DMS114 treated with DMSO at 0.1 percent for 48 hours (cell line): ENCODE measurements at regions not wholly inside any gene's neighbourhood (a gene's known extent, or its start where the extent isn't known, plus 50 kb on each side); places are given as distances from the start of the nearest gene placed in this dataset.

Experiments
- DNase-seq: peaks from one replicate; lab custom pipeline; 2025; ENCODE audit not compliant: unreplicated experiment; lab: John Stamatoyannopoulos, UW

- no peak for DNase-seq
Measured at GRCh38 chr3:194738254-194739093, 52.8 kb downstream of the FAM43A start.

- DNase-seq, result no peak
Measured at GRCh38 chr3:194739498-194740284, 54.0 kb downstream of the FAM43A start.

DNA sequence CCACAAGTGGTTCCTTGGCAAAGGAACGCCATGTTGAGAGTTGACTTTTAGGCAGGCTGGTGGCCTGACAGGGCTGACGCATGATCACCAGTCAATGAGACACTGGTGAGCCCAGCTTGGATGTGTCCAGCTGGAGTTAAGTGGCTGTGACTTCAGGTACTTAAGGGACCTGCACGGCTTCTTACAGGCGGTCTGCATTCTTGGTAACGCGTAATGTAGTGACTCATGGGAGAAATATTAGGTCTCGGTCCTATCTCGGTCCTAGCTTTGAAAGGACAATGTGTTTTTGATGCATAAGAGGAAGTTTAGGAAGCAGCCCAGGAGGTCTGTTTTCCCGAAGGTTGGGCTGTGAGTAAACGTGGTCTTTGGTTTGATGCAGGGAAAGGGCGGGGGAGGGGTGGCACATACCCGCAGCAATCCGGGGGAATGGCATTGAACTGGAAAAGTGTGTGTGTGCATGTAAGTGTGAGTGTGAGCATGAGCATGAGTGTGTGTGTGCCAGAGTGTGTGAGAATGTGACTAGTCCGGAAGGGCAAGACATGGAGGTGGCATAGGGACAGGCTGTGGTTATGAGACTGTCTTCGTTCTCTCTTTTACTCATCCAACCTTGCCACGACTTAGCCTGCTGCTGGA, 55.3 kb downstream of the FAM43A start:
- DNase-seq, result no peak

DNA sequence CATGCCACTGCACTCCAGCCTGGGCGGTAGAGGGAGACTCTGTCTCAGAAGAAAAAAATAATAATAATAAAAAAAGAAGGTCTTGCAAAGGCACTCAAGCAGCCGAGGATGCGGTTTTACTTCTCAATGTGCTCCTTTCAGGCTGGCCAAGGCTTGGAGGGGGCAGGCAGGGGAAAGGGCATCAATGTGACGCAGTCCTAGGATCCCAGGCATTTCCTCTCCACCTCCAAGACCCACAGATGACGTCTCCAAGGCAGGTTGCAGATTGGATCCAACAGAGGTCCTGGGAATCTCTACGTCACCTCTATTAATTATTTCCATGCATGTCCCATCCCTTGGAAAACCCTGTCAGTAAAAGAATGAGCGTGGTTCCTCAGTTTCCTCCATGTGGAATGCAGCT, 56.2 kb downstream of the FAM43A start:
- no peak for DNase-seq

DNA sequence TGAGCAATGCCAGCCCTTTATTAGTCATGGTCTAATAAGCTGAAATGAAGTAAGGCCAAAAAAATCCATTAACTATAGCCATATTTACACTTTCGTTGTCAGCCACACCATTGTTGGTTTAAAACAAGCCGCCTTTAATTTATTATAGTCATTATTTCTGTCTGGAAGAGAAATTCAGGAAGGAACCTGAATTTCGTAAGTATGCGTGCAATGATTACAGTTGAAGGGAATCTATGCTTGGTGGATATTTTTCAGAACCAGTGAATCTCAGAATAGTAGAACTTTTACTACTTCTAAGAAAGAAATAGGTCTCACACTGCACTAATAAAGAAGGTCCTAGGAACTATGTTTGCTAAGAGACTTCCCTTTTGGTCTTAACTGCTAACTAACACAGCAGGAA, 59.1 kb downstream of the FAM43A start:
- DNase-seq, result no peak

DNA sequence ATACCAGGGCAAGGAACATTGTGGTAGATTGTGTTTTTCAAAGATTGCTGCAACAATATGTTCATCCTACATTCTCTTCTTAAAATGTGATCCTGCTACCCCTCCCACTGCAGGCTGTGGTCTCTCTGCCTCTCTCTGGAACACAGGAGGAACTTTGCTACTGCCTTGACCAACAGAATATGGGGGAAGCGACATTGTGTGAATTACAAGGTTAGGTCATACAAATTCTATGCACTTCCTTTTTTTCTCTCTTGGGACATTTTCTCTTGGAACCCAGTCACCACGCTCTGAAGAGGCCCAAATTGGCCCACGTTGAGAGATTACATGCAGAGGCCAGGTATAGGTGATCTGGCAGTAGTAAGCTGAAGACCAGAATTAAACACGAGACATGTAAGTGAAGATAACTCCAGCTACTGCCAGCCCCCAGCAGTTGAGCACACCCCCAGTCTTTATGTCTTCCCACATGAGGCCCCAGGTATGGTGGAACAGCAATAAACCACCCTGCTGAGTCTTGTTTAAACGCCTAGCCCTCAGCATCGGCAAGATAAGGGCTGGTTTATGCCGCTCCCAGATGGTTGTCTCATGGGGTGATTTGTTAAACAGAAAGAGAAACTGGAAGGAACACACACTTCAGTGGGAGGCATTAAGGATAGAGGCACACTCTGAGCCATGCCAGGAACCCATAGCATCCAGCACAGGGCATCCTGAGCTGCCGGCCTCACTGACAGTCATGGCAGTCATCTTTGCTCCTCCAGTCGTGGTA, 59.9 kb downstream of the FAM43A start:
- no peak for DNase-seq

DNA sequence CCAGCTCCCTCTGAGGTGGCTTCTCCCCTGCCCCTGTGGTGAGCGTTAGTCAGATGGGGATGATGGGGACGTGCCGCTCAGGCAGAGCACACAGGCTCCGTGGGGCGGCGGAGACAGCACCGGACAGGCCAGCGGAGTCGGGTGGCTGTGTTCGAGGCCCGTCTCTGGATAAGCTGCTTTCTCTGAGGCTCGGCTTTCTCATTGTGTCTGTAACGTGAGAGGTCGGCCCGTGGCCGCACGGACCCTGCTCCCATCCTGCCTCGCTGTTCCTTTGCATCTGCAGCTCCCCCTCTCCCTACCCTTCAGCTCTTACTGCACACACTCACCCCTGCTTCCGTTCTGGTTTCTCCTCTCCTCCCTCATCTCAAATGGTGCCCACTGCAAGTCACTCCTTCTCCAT, 62.5 kb downstream of the FAM43A start:
- DNase-seq, result no peak

DNA sequence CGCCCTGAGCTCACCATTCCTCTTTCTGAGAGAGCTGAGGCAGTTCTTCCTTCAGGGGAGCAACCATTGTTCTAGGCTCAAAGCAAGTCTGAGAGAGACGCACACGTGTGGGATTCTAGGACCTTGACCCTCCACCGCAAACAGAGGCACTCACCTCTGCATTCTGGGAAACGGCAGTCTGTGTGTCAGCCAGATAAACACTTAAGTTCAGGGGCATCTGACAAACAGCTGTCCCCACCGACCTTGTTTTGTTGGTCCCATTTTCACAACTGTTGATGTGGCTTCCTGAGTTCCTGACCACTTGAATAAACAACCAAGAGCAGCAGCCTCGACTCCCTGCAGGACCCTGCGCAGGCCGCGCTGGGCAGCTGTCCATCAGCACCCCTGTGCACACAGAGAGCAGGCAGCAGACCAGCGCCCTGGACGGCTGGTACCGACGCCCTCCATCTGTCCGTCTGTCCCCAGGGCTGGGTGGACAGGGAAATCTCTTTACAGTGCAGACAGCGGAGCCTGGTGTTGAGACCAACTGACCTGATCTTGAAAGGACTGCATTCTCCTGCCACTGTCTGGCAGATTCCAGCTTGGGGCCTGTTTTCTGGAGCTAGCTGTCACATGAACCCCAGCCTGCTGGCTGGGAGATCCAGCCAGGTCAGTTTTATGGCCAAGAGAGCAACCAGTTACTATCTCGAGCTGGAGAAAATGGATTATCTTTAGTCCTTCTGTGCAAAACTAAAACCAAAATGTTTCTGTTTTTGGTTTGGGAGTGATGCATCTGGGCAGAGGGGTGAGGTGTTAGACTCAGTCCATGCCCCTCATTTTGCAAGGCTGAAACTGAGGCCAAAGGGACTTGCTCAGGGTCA, 64.2 kb downstream of the FAM43A start:
- no peak for DNase-seq

- DNase-seq, result no peak
Measured at GRCh38 chr3:194750491-194750828, 64.8 kb downstream of the FAM43A start.

GRCh38 chr3:194755671-194756459, 70.2 kb downstream of the FAM43A start:
- DNase-seq, result no peak

GRCh38 chr3:194756460-194756779, 70.7 kb downstream of the FAM43A start:
- DNase-seq, result no peak

GRCh38 chr3:194756791-194757325, 71.2 kb downstream of the FAM43A start:
- DNase-seq, result no peak

GRCh38 chr3:194757647-194758061, 72.0 kb downstream of the FAM43A start:
- no peak for DNase-seq

GRCh38 chr3:194758716-194759115, 73.0 kb downstream of the FAM43A start:
- no peak for DNase-seq

DNA sequence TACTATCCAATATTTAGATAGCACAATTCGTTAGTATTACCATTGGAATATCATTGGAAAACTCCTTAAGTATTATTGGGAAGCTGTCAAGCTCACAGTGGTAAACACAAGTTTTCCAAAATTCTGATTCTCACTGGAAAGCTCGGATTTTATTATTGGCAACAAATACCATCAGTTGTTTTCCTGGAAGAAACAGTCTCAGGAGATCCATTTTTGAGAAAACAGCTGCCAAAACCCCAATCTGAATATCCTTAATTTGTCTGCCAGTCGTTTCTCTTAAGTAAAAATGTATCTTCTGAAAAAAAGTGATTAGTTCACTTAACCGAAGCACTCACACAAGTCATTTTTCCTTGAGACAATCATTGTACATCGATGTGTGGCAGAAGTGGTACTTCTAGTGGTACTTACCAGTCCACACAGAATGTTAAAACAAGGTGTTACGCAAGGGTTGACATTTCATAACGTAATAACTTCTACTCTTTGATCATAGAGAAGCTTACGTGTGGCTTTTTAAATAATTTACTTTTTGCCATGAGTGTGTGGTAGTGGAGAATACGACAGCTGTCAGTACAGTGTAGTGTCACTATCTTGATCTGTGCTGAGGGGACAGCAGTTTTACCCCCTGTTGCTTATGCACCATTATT, 74.9 kb downstream of the FAM43A start:
- no peak for DNase-seq

DNA sequence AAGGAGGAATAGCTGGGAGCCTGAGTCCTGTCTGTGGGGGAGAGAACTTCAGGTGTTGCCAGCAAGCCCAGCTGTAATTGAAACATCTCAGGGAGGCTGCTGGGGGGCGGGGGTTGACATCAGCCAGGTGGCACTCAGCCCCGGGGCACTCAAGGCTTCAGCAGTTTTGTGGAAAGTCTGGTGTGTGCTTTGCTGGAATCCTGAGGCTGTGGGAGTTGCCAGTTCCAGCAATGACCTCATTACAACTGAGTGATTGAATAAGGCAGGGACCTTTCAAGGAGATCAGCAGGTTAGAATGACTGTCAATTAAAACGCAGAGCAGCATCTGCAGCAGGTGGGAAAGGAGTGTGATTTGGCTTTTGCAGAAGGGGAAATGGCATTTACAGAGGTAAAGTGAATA, 75.7 kb downstream of the FAM43A start:
- no peak for DNase-seq

DNA sequence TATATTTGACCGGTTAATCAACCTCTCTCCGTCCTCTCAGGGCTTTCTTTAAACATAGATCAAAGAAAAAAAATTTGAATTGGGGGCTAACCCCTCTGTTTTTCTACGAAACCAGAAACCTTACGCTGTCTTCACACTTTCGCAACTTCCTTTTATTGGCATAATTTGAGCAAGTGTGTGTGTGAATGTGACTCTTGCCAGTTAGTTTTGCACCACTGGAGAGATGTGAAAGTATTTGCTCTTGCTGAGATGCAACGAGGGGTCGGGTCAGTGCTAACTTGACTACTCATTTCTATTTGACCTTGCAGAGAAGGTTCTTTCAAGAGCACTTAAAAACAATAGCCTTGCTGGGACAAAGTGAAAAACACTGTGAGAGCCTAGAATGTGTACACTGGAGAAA, 81.2 kb downstream of the FAM43A start:
- no peak for DNase-seq

GRCh38 chr3:194767446-194768207, 81.9 kb downstream of the FAM43A start:
- no peak for DNase-seq
